ENCODE measurements at regions not wholly inside any gene's neighbourhood (a gene's known extent, or its start where the extent isn't known, plus 50 kb on each side); places are given as distances from the start of the nearest gene placed in this dataset.

- DNase-seq = no peak
These were observed 328.5 kb upstream of the USP25 start for GRCh38 chr21:15401331-15401730.

- no peak for DNase-seq
These were observed 324.6 kb upstream of the USP25 start for GRCh38 chr21:15405214-15405613.

GRCh38 chr21:15406791-15407190, 323.0 kb upstream of the USP25 start:
- DNase-seq = no peak

GRCh38 chr21:15407585-15407984, 322.2 kb upstream of the USP25 start:
- no peak for DNase-seq

- DNase-seq = no peak
These were observed 321.7 kb upstream of the USP25 start for GRCh38 chr21:15408089-15408488.

GRCh38 chr21:15409031-15409430, 320.8 kb upstream of the USP25 start:
- DNase-seq = no peak

- DNase-seq = no peak
These were observed 318.9 kb upstream of the USP25 start for GRCh38 chr21:15410853-15411252.

- no peak for DNase-seq
These were observed 315.7 kb upstream of the USP25 start for GRCh38 chr21:15414057-15414456.

- DNase-seq = no peak
These were observed 314.1 kb upstream of the USP25 start for GRCh38 chr21:15415541-15416261.

GRCh38 chr21:15421441-15421881, 308.3 kb upstream of the USP25 start:
- no peak for DNase-seq

- no peak for DNase-seq
These were observed 307.8 kb upstream of the USP25 start for GRCh38 chr21:15421947-15422346.

- no peak for DNase-seq
These were observed 307.0 kb upstream of the USP25 start for GRCh38 chr21:15422783-15423182.

GRCh38 chr21:15423676-15424445, 305.9 kb upstream of the USP25 start:
- no peak for DNase-seq

GRCh38 chr21:15425049-15425448, 304.7 kb upstream of the USP25 start:
- no peak for DNase-seq

GRCh38 chr21:15430023-15430422, 299.8 kb upstream of the USP25 start:
- no peak for DNase-seq

- no peak for DNase-seq
These were observed 299.2 kb upstream of the USP25 start for GRCh38 chr21:15430577-15430976.

- no peak for DNase-seq
These were observed 298.7 kb upstream of the USP25 start for GRCh38 chr21:15431053-15431452.

GRCh38 chr21:15433091-15433490, 296.7 kb upstream of the USP25 start:
- no peak for DNase-seq

- no peak for DNase-seq
These were observed 295.4 kb upstream of the USP25 start for GRCh38 chr21:15434163-15434905.

- no peak for DNase-seq
These were observed 293.8 kb upstream of the USP25 start for GRCh38 chr21:15436031-15436430.

GRCh38 chr21:15437883-15438282, 291.9 kb upstream of the USP25 start:
- DNase-seq = no peak

- no peak for DNase-seq
These were observed 290.1 kb upstream of the USP25 start for GRCh38 chr21:15439726-15440125.

- DNase-seq = no peak
These were observed 288.7 kb upstream of the USP25 start for GRCh38 chr21:15441060-15441493.

GRCh38 chr21:15441992-15442391, 287.8 kb upstream of the USP25 start:
- no peak for DNase-seq
